ENCODE measurements at regions not wholly inside any gene's neighbourhood (a gene's known extent, or its start where the extent isn't known, plus 50 kb on each side); places are given as distances from the start of the nearest gene placed in this dataset.

DNA sequence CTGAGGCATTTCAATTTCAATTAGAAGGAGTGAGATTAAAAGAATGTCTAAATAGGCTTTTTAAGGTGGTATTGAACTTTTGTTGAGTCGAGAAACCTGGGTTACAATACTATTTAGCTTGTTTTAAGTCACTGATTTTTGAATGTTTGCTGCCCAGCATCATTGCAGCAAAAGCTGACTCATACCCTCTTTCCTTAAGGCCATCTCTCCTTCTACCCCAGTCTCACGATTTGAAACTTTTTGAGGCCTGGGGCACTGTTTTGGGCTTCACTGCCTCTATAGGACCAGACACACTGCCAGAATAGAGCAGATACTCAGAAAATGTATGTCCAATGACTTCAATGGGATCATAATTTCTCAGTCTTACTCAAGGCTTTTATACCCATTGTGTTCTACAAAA is 319.6 kb upstream of the TGFBR2 start:
- TF ChIP-seq CTCF (IDR thresholded peaks at IDR 0.05; ENCODE audit: insufficient read depth, low read length, poor library complexity, severe bottlenecking): no peak
- no peak for TF ChIP-seq EZH2phosphoT487 (conservative IDR thresholded peaks at IDR 0.05; ENCODE audit: low read length)

Data from SU-DHL-6 (cell line).